AML-193 (cell line): ENCODE measurements at regions not wholly inside any gene's neighbourhood (a gene's known extent, or its start where the extent isn't known, plus 50 kb on each side); places are given as distances from the start of the nearest gene placed in this dataset.

Experiments used
- DNase-seq, 2 experiments: peaks; one replicate each; lab custom pipeline; 2025; lab: John Stamatoyannopoulos, UW

GRCh38 chr12:3991798-3992580, 118.8 kb upstream of the PARP11 start:
- no peak for DNase-seq

- no peak for DNase-seq
Observed at GRCh38 chr12:3990501-3991280, 117.5 kb upstream of the PARP11 start.

GRCh38 chr12:3989218-3989550, 116.0 kb upstream of the PARP11 start:
- no peak for DNase-seq

GRCh38 chr12:3988519-3989217, 115.5 kb upstream of the PARP11 start:
- no peak for DNase-seq

GRCh38 chr12:3987571-3987970, 114.4 kb upstream of the PARP11 start:
- no peak for DNase-seq

- no peak for DNase-seq
Observed at GRCh38 chr12:3980504-3981272, 107.5 kb upstream of the PARP11 start.

- no peak for DNase-seq
Observed at GRCh38 chr12:3977621-3978020, 104.4 kb upstream of the PARP11 start.

- no peak for DNase-seq
Observed at GRCh38 chr12:3976351-3976938, 103.2 kb upstream of the PARP11 start.

GRCh38 chr12:3975652-3976051, 102.5 kb upstream of the PARP11 start:
- DNase-seq: no peak

GRCh38 chr12:3974883-3975282, 101.7 kb upstream of the PARP11 start:
- no peak for DNase-seq

GRCh38 chr12:3973973-3974644, 100.9 kb upstream of the PARP11 start:
- no peak for DNase-seq

- no peak for DNase-seq
Observed at GRCh38 chr12:3973269-3973884, 100.2 kb upstream of the PARP11 start.

- DNase-seq: no peak
Observed at GRCh38 chr12:3972576-3972975, 99.4 kb upstream of the PARP11 start.

GRCh38 chr12:3968523-3968922, 95.3 kb upstream of the PARP11 start:
- DNase-seq: no peak

- DNase-seq: no peak
Observed at GRCh38 chr12:3967556-3968160, 94.5 kb upstream of the PARP11 start.

- no peak for DNase-seq
Observed at GRCh38 chr12:3966376-3966775, 93.2 kb upstream of the PARP11 start.

- no peak for DNase-seq
Observed at GRCh38 chr12:3965046-3965445, 91.8 kb upstream of the PARP11 start.

GRCh38 chr12:3964439-3964838, 91.2 kb upstream of the PARP11 start:
- DNase-seq: no peak

- peak; percentile 16 to 19 for DNase-seq
Observed at GRCh38 chr12:3962631-3963483, 89.7 kb upstream of the PARP11 start.
